Osteocyte (in vitro differentiated cells): ENCODE measurements at regions not wholly inside any gene's neighbourhood (a gene's known extent, or its start where the extent isn't known, plus 50 kb on each side); places are given as distances from the start of the nearest gene placed in this dataset.

Source experiments
- DNase-seq: peaks from one replicate; pipeline ENCODE4 v3.0.0; 2021; ENCODE audit warnings: mixed read lengths; ENCODE audit not compliant: unreplicated experiment; ENCODE audit errors: extremely low spot score
- H3K27ac Mint-ChIP-seq: one replicate; pipeline ENCODE4 v1.8.0; 2021; ENCODE audit warnings: mild to moderate bottlenecking, mixed read lengths; ENCODE audit not compliant: unreplicated experiment
- H3K27me3 Mint-ChIP-seq: one replicate; pipeline ENCODE4 v1.8.0; 2021; ENCODE audit warnings: mixed read lengths; ENCODE audit not compliant: unreplicated experiment
- H3K36me3 Mint-ChIP-seq: one replicate; pipeline ENCODE4 v1.8.0; 2021; ENCODE audit warnings: mixed read lengths; ENCODE audit not compliant: unreplicated experiment
- H3K4me1 Mint-ChIP-seq: one replicate; pipeline ENCODE4 v1.8.0; 2021; ENCODE audit warnings: mixed read lengths; ENCODE audit not compliant: unreplicated experiment
- H3K4me3 Mint-ChIP-seq: one replicate; pipeline ENCODE4 v1.8.0; 2021; ENCODE audit warnings: mild to moderate bottlenecking, moderate library complexity, mixed read lengths; ENCODE audit not compliant: unreplicated experiment
- H3K9me3 Mint-ChIP-seq: one replicate; pipeline ENCODE4 v1.8.0; 2021; ENCODE audit warnings: mixed read lengths; ENCODE audit not compliant: unreplicated experiment
- TF ChIP-seq, protein P1 (sequence below): fragments of 200-600 bp; sonication (generic); IDR thresholded peaks from 2 replicates; pipeline ENCODE4 v1.5.0; 2021; ENCODE audit warnings: antibody characterized with exemption, mild to moderate bottlenecking, moderate library complexity

DNA sequence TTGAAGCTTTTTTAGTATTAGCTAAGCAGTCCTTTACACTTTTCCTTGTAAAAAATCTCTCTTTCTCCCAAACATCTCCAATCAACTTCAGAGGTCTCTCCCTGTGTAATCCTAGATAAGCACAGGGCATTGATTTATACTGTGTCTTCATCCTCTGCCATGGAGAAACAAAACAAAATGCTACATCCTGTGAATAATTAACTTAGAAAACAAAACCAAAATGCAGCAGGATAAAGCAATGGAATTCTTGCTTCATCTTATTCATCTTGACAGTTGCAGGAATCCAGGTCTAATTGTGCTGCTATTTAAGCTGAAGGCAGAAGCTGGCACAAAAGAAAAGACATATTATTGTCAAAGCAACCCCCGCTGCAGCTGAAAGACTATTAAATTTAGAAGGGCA is 641.5 kb upstream of the SORCS1 start:
- H3K27ac Mint-ChIP-seq: no peak overlapping the region
- no peaks in the 10 kb centered on the region for H3K36me3 Mint-ChIP-seq
- no peaks in the 10 kb centered on the region for H3K27me3 Mint-ChIP-seq
- TF ChIP-seq, protein P1, sequence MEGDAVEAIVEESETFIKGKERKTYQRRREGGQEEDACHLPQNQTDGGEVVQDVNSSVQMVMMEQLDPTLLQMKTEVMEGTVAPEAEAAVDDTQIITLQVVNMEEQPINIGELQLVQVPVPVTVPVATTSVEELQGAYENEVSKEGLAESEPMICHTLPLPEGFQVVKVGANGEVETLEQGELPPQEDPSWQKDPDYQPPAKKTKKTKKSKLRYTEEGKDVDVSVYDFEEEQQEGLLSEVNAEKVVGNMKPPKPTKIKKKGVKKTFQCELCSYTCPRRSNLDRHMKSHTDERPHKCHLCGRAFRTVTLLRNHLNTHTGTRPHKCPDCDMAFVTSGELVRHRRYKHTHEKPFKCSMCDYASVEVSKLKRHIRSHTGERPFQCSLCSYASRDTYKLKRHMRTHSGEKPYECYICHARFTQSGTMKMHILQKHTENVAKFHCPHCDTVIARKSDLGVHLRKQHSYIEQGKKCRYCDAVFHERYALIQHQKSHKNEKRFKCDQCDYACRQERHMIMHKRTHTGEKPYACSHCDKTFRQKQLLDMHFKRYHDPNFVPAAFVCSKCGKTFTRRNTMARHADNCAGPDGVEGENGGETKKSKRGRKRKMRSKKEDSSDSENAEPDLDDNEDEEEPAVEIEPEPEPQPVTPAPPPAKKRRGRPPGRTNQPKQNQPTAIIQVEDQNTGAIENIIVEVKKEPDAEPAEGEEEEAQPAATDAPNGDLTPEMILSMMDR: no peak
- H3K9me3 Mint-ChIP-seq: peaks cover 13% of the 10 kb centered on the region
- H3K4me3 Mint-ChIP-seq: no peak overlapping the region
- no peak for DNase-seq
- no peaks in the 10 kb centered on the region for H3K4me1 Mint-ChIP-seq

DNA sequence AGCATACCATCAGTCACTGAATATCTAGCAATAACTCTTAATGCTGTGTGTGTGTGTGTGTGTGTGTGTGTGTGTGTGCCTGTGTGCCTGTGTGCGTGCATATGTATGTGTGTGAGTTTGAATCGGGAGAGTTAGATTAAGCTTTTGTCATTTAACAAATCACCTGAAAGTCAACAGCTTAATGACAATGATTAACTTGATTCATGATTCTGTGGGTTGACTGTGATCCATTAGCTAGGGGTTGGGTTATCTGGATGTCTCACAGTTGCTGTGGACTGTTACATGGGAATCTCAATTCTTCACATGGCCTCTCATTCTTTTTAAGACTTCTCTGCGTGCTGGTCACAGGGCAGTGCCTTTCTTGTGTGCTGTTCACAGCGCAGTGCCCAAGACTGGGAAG is 639.0 kb upstream of the SORCS1 start:
- H3K4me3 Mint-ChIP-seq: no peak overlapping the region
- no peaks in the 10 kb centered on the region for H3K4me1 Mint-ChIP-seq
- peaks cover 13% of the 10 kb centered on the region for H3K9me3 Mint-ChIP-seq
- H3K27ac Mint-ChIP-seq: no peak overlapping the region
- TF ChIP-seq, protein P1: no peak
- no peaks in the 10 kb centered on the region for H3K27me3 Mint-ChIP-seq
- no peak for DNase-seq
- H3K36me3 Mint-ChIP-seq: no peaks in the 10 kb centered on the region

DNA sequence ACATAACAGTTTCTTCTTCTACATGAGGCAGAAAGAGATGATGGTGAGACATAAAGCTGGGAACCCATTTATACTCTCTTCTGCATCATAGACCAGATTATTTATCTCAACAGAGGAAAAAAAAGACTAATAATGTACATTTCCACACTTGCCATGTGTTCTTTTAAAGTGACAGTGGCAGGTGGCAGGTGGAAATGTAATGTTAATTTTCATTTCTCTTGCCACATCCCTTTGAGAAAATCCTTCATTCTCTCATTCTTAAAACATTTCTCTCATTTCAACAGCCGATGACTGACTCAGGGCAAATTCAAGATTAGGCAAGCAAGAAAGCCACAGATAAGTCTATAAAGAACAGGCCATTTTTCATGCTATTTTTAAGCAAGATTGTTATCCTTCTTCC is 635.6 kb upstream of the SORCS1 start:
- peaks cover 19% of the 10 kb centered on the region for H3K9me3 Mint-ChIP-seq
- H3K27me3 Mint-ChIP-seq: no peaks in the 10 kb centered on the region
- H3K4me1 Mint-ChIP-seq: no peaks in the 10 kb centered on the region
- no peak overlapping the region for H3K27ac Mint-ChIP-seq
- DNase-seq: no peak
- H3K36me3 Mint-ChIP-seq: no peaks in the 10 kb centered on the region
- no peak overlapping the region for H3K4me3 Mint-ChIP-seq
- TF ChIP-seq, protein P1: no peak

DNA sequence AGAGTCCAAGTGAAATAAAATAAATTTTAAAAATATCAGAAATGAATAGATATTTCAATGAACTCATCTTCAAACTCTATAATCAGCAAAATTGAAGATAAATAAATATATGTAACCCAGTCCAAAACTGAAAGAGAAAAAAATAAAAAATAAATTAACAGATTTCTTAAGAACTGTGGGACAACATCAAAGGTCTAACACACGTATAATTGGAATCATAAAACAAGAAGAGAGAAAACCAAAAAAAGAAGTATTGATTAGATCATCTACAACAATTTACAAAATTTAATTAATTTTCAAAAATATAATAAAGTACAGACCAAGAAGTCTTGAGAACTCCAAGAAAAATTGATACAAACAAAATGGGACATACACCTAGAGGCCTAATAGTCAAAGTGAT is 625.8 kb upstream of the SORCS1 start:
- Mint-ChIP-seq H3K27me3 (no peaks in the 10 kb centered on the region), H3K9me3 (peaks cover 31% of the 10 kb centered on the region), H3K36me3 (no peaks in the 10 kb centered on the region), H3K4me3 (no peak overlapping the region), H3K4me1 (no peaks in the 10 kb centered on the region), H3K27ac (no peak overlapping the region)
- TF ChIP-seq, protein P1: no peak
- no peak for DNase-seq

DNA sequence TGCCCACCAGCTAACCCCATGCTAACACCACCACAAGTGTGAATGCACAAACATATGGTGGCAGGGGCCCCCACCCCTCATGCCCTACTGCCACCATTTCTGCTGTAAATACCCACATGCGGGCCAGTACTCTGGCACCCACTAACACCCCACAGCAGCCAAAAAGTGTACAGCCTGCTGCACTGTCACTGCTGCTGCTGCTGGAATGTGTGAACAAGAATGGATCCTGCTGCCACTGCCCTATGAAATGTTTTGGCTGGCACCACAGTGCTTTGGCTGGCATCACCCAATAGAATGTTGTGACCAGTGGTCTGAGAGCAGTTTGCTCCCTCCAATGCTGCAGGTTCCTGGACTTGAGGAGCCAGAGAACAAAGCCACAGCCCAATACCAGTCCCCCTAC is 606.6 kb upstream of the SORCS1 start:
- Mint-ChIP-seq H3K4me1 (no peaks in the 10 kb centered on the region), H3K36me3 (no peaks in the 10 kb centered on the region), H3K9me3 (peaks cover 25% of the 10 kb centered on the region), H3K27ac (no peak overlapping the region), H3K4me3 (no peak overlapping the region), H3K27me3 (no peaks in the 10 kb centered on the region)
- TF ChIP-seq, protein P1: no peak
- no peak for DNase-seq
